Embryonic facial prominence (tissue), 1 donor: ENCODE measurements at regions not wholly inside any gene's neighbourhood (a gene's known extent, or its start where the extent isn't known, plus 50 kb on each side); places are given as distances from the start of the nearest gene placed in this dataset.

ENCODE experiments used
- DNase-seq: peaks from one replicate; pipeline ENCODE4 v3.0.0-alpha.2; 2016; ENCODE audit errors: extremely low spot score

DNA sequence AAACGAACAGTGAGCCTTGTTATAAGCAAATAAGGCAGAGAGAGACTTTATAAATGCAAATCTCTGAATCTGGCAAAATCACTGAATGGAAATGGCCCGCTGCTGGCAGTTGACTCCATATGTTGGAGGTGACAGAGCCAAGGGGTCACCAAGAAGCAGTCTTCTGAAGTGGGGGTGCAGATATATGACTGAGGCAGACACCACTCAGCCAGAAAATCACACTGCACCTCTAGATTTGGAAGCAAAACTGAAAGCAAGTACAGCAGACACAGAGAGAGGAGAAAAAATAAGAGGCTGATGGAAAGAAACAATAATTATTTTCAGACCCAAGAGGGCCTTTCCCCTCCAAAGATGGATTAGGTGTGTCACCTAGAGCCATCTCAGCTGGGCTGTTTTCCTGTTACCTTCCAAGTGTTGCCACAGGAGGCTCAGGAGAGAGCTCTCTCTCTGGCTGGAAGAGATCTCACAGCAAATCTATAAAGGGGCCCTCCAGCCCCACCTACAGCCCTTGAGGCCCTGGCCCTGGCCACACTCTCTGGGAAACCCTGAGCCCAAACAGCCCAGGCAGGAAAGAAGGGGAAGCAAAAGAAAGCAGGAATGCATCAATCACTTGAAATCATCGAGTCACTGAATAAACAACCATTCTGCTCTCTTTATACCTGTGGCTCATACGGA is 585.1 kb upstream of the PSMD7 start:
- DNase-seq = no peak

DNA sequence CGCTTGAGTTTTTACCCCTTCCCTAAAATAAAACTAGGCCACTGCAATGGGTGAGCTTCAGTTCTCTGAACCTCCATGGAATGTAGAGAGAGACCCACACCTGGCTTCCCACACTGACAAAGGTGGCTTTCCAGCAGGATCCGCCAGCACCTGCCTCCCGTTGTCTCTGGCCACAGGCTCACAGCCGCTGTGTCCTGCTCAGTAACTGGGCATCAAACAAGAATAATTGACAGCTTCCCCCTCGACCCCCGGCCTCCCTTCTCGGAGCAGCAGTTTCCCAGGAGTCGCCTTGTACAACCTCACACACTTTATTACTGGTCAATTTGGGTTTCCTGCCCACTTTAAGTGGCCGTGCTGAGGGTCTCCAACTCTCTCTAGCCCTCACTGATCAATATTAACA is 586.1 kb upstream of the PSMD7 start:
- no peak for DNase-seq

DNA sequence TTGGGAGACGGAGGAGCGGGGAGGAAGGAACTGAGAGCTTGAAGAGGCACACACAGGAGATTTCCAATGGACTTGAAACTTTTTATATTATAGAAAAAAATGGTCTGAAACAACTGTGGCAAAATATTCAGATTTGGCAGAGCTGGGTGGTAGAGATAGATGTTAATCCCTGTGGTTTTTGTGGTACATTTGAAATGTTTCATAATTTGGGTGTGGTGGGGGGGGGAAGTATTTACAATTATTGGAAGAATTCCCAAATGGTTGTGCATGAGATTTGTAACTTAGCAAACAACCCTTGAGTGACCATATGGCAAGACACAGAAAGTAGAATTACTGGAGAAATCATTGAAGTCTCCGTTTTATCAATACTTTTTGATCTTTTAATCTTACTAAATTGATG is 588.8 kb upstream of the PSMD7 start:
- no peak for DNase-seq

DNA sequence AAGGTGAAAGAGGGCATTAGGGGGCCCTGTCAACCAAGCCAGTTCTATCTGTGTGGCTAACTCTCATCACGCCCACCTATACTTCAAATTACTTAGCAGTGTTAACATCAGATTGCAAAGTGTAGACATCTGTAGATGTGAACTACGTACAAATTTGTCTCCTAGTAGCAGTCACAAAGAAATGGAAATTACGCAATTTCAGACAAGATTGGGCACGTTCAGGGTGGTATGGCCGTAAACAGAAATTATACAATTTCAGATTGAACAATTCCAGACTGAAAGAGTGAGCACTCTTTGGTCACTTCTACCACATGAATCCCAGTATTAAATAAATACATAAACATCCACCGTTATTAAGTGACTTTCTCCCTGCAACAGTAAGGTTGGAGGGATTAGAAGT is 592.7 kb upstream of the PSMD7 start:
- DNase-seq = no peak

DNA sequence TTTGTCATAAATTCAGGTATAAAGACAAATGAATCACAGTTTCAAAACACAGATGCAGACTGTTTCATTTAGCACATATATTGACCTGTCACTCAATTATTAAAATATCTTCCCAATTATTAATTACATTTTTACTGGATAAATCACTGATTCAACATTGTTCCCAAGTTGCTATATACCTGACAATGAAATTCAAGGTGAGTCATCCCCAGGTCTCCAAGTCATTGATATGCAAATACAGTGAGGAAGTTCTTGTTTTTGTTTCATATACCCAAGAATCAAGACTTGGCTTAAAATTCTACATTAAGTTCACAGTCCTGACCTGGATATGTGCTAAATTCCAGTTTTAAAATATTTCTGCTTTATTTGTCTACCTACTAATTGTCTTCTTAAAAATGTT is 599.3 kb upstream of the PSMD7 start:
- no peak for DNase-seq

DNA sequence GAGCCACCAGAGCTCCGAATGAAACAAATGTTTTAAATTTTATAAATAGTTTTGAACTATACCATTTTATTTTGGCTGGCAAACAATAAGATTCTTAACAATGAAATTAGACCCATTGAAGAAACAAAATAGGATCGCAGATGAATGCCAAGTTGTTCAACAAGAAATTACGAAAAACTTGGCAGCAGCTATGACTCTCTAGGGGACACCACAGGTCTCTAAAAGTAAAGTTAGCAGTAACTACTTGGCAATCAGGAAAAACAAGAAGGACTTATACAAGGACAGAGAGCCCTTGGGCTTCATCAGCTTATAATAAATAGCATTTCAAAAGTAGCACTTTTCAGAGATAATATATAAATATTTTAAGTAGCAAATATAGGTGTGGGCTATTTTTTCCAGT is 603.8 kb upstream of the PSMD7 start:
- no peak for DNase-seq

DNA sequence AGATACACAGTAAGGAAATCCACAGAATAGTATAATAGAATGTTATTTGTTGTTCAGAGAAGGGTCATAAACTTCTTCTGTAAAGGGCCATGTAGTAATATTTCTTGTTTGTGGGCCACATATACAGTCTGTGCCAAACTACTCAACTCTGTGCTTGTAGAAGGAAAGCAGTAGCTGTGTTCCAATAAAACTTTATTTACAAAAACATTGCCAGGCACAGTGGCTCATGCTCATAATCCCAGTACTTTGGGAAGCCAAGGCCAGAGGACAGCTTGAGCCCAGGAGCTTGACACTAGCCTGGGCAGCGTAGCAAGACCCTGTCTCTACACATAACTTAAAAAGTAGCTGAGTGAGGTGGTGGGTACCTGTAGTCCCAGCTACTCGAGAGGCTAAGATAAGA is 612.8 kb upstream of the PSMD7 start:
- DNase-seq = no peak

DNA sequence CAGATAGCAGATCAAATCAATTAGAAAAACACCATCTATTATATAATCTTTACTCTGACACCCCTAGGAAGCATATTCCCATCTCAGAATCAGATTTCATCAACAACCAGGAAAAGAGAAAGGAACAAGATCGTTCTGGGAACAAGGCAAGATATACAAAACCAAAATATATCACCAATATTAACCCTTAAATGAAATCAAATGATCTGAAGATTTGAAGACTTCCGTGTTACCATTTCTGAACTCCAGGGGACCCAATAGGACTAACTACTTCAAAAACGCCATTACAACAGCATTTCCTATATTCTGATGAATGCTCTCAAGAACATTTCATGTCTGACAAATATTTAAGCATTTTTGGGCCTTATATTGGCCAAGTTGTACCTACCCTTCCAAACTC is 624.2 kb upstream of the ZFHX3 start:
- DNase-seq = no peak

DNA sequence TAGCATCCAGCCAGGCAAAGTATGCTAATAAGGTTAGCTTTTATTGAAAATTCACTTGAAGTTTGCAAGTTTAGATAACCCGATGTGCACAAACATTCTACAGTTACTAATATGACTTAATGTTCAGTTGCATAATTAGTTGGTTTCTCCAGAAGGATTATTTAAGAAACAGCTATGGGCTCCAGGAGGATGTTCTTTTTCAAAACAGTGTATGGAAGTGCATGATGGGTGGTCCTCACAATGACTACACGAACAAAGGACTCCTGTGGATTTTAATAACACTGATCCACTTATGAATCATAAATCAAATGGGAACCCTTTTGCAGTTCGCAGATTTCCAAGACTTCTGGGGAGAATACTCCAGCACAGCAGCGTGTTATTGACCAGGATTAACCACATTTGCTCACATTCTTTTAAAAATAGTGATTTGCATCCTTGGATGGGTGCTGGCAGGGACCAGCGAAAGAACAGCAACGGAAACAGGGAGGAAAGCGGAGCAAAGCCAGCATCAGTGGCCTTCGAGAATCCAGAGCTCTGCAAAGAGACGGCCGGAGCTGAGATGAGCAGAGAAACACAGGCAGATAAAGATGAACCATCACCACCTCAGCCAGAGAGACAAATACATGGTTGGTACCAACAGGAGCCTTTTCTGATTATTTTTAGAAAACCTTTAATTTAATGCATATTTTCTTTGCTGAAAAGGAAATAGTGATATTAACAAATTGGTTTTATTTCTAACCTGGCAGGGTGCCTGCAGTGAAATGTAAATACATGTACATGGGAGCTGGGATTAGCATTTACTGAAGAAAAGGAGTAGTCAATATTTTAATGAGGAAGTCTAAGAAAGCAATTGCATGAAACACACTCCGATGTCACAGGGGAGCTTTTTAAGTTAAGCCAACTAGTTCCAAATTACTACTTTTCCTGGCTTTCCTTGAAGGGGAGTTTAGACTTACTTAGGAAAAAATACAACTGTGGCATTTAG is 623.2 kb upstream of the ZFHX3 start:
- DNase-seq = no peak

DNA sequence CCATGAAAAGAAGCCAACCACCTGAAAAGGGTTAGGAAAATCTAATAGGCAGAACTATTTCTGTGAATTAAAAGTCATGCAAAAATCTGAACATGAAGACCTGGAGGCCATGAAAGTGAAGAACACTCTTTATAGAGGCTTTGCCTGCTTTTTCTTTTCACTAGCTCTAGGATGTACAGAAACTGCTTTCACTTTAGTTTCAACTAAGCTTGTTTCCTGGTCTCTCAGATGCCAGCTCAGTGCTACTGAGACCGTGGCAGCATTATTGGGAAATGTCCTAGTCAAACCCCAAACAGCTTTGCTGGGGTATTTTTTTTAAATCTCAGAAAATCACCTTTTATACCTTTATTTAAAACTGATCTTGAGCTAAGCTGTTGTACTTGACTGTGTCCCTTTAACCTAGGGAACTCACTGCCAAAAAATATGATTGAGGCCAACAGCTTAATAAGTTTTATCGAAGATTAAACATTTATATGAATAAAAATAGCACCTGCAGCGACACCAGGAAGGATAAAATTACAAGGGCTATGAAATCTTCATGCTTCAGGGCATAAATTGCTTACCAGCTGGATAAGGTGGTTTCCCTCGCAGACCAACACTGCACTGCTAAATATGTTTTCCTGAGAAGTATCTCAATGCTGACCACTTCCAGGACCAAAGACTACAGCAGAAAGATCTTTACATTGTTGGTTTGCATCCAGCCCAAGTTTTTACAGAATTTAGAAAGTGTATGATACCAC is 621.8 kb upstream of the ZFHX3 start:
- DNase-seq = no peak

DNA sequence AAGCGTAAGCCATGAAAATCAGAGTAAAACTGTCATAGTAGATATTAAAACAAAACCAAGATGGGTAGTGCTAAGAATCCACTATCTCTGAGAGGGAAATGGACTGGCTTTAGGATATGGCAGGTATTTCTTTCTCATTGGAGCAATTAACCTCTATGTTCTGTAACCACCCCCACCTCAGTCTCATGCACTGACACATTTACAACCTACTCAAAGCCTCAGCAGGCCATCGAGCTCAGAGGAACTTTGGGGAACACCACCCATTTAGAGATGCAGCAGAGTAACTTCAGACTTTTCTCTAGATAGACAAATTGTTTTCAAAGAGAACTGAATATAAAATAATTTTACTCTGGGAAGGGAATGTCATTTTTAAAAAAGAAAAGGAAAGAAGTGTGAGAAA is 615.8 kb upstream of the ZFHX3 start:
- no peak for DNase-seq

DNA sequence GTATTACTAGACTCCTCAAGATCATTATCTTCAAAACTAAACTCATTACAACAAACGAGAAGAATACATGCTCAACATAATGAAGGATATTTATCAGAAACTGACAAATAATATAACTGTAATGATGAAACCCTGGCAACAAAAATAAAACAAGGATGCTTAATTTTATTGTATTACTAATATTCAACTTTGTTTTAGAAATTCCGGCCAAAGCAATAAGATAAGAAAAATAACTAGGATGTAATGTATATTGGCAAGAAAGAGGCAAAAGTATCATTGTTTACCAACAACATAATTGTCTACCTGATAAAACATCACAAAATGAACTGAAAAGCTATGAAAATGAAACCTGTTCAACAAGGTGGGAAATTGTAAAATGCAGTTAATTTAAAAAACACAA is 588.3 kb upstream of the ZFHX3 start:
- DNase-seq = no peak

DNA sequence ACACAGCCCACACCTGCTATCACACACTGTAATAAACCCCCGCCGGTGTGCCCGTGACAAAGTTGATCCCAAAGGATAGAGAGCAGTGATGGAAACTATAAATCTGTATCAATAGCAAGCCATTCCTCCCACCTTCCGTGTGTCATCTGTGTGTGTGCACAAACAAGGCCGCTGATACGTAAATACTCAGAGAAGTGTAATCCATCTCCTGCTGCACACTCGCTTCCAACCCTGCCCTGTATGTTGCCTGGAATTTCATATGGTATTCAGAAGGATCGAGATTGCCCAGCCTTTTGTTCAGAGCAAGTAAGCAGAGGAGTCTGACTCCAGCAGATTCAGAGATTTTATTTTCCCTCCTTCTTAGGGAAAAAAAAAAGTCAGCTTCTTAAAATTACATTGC is 581.1 kb upstream of the ZFHX3 start:
- no peak for DNase-seq

DNA sequence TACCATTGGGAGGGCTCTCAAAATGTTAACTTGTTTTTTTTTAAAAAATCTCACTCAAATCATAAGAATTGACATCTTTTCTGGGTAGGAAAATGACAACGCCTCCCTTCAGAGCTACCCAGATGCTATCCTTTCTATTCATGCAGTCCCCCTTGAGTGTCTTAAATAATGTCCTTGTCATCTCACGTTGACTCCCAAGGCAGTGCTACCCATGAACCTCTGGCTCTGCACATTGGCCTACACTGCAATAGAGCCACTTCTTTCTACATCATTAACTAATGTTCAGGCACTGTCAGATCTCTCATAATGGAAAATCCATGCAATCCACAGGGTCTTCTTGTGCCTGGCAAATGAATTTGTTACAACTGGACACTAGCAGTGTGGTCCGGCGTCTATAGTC is 569.8 kb upstream of the ZFHX3 start:
- no peak for DNase-seq

DNA sequence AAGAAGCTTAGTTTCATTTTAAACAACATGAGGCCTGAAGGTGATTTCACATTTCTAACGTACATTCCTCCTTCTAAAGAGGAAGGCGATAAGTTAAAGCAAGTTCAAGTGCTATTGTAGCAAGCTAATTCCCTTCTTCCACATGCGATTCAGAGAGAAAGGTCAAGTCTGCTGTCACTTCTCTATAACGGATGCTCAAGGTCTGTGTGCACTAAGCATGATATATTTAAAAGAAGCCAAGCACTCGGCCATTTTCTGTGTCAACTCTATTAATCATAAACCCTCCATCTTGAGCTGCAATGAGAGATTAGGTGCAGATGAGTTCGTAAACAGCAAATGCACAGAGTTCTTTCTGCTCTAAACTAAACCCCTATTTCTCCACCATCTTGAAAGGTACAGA is 568.8 kb upstream of the ZFHX3 start:
- DNase-seq = no peak

DNA sequence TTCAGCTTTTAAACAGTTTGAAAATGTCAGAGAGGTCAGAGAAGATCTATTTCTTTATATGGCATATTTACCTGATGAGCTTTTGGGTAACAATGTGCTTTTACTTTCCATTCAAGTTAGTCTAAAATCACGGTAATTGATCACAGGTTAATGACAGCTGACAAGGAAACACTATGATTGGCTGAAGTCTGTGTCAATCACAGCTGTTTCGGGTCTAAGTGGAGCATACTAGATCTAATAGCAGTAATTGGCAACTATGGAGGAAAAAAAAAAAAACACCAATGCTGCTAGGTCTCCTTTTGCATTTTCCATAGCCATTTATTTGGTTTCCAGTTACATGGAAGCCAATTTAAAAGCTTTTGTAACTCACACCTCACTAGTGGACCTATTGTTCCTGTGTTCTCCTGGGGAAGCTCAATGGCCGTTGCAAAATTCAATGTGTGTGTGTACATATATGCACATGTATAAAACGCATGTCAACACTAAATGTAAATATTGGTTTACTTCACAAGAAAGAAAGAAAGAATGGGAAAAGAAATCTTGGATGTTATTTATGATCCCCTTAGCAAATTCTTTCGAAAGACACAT is 568.3 kb upstream of the ZFHX3 start:
- DNase-seq = no peak

DNA sequence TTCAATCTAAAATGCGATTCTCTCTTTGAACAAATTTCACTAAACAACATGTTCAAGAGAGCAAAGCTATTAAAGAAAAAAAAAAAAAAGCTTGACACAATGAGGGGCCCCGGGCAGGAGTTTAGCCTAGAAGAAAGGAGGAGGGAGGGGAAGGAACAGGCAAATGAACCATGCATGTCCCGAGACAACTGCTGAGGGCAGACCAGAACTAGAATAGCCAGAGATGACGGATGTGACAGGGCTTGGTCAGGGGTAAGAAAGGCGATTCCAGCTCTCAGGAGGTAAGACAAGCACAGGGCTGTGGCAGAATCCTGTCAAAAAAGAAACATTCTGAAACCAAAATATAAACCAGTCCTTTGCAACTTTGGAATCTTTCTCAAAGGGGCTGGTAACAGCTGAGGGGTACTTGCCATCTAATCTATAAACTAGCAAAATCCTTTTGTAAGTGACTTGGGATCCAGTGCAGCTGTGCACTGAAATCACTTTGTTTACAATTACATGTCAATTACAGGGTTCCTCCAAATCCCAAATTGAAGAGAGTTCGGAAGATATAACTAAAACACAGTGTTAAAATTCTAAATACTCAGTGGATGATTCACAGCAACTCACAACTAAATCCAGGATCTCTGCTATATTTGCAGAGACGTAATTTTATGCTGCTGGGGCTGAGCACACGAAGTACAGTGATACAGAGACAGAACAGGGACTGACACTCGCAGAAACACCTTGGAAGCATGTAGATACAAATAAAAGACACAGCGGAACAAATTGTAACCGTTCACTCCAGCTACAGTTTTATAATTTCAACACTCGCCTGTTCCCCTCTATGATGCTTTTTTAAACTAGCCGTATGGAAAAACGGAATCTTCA is 567.4 kb upstream of the ZFHX3 start:
- no peak for DNase-seq

DNA sequence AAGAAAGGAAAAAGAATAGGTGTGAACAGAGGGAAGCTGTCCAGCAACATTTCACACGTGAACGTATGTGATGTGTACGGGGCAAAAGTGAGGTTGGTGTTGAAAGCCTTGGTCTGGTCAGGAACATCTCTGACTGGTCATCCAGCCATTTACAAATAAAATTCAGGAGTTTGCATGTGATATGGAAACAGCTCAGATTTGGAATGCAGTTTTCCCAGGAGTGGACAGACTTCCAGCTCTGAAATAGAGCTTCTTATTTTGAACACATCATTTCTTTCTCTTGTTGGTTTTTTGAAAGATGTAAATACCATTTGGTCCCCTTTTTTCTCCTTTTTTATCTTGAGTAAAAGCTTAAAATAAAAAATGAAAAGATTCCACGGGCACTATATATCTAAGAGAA is 566.2 kb upstream of the ZFHX3 start:
- DNase-seq = no peak

DNA sequence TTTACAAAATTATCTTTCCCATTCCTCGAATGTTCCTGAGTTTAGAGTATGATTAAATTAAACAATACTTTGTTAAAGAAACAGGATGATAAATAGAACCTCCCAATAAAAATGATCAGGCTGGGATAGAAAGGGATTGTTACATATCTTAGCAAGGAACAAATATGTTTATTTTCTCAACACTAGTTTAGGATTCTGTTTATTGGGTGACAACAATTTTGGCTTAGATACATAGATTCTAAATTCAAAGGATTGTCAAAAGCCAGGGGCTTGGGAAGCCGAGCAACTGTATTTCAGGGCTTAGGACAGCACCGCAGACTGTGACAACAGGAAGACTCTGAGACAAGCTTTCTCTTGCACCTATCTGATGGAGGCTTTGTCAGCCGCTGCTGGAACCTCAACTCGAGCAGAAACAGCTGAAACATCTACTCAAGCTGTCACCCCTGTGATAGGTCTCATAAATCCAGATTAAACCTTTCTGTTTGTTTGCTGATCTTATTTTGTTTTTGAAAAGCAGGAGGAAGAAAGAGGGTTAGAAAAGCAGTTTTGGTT is 562.8 kb upstream of the ZFHX3 start:
- DNase-seq = no peak

DNA sequence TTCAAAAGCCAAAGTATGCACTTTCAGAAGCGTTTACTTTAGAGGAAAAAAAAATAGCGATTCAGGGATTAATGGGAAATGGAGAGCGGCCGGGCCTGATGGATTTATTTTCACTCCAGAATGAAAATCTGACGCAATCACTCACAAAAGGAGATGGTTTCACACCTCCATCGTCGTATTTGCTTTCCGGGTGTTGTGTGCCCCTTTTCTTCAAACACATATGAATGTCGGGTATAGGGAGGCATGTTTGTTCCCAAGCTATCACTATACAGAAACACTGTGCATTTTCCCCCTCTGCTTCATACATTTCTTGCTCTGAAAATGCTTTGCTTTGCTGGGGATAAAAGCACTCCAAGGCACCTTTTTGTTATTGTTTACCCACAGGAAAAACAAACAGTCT is 562.2 kb upstream of the ZFHX3 start:
- DNase-seq = no peak

DNA sequence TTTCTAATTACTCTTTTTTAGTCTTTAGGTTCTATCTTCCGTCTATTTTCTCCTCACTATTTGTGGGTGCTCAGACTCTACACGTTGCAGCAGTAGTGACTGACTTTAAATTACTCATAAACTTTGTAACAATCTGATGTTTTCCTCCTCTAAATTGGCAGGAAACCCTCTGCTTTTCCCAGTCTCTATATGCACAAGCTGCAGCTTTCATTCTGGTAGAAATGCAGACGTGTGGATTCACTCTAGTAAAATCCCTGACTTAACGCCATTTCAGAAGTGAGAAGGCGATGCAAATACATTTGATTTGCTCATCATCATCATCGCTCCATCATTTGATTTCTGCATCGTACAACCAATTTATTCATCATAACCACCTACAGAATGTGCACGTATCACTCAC is 561.0 kb upstream of the ZFHX3 start:
- DNase-seq = no peak
